GM18861 (cell line): ENCODE measurements at regions not wholly inside any gene's neighbourhood (a gene's known extent, or its start where the extent isn't known, plus 50 kb on each side); places are given as distances from the start of the nearest gene placed in this dataset.
A peak's percentile ranks its signal among the peaks of the same experiment; 100 is the strongest.
"Not testable (repeated sequence)": the region's sequence is repeated elsewhere in the genome, so short reads cannot be mapped to it uniquely, and the experiment has no call there.

Experiments used
- ATAC-seq: cut with Tn5 transposase; IDR thresholded peaks from one replicate; pipeline ENCODE4 v1.9.1; 2021; ENCODE audit not compliant: unreplicated experiment

GRCh38 chr2:145802133-145802532 is 1282.2 kb upstream of the ZEB2 start:
- ATAC-seq = no peak

GRCh38 chr2:145801210-145801609 is 1281.3 kb upstream of the ZEB2 start:
- ATAC-seq = no peak

- ATAC-seq = no peak
Measured at GRCh38 chr2:145800151-145801091, 1280.5 kb upstream of the ZEB2 start.

GRCh38 chr2:145799595-145800108 is 1279.7 kb upstream of the ZEB2 start:
- ATAC-seq = no peak

GRCh38 chr2:145798419-145798818 is 1278.5 kb upstream of the ZEB2 start:
- ATAC-seq = no peak

GRCh38 chr2:145797692-145798091 is 1277.8 kb upstream of the ZEB2 start:
- no peak for ATAC-seq

GRCh38 chr2:145792745-145793144 is 1272.8 kb upstream of the ZEB2 start:
- ATAC-seq = no peak

GRCh38 chr2:145789636-145790035 is 1269.7 kb upstream of the ZEB2 start:
- ATAC-seq = no peak

GRCh38 chr2:145787597-145788361 is 1267.9 kb upstream of the ZEB2 start:
- ATAC-seq = not testable (repeated sequence)

GRCh38 chr2:145782607-145783006 is 1262.7 kb upstream of the ZEB2 start:
- not testable (repeated sequence) for ATAC-seq

- no peak for ATAC-seq
Measured at GRCh38 chr2:145777914-145778313, 1258.0 kb upstream of the ZEB2 start.

GRCh38 chr2:145777297-145777696 is 1257.4 kb upstream of the ZEB2 start:
- ATAC-seq = no peak

- no peak for ATAC-seq
Measured at GRCh38 chr2:145775591-145775990, 1255.7 kb upstream of the ZEB2 start.

GRCh38 chr2:145771525-145771924 is 1251.6 kb upstream of the ZEB2 start:
- peak; percentile 95 for ATAC-seq

GRCh38 chr2:145769011-145769716 is 1249.2 kb upstream of the ZEB2 start:
- ATAC-seq = no peak

GRCh38 chr2:145765874-145766273 is 1246.0 kb upstream of the ZEB2 start:
- ATAC-seq = no peak

- ATAC-seq = no peak
Measured at GRCh38 chr2:145764631-145765030, 1244.7 kb upstream of the ZEB2 start.

GRCh38 chr2:145760781-145761649 is 1241.1 kb upstream of the ZEB2 start:
- ATAC-seq = no peak

GRCh38 chr2:145759228-145759915 is 1239.5 kb upstream of the ZEB2 start:
- no peak for ATAC-seq
